HFF-Myc (cell line): ENCODE measurements at regions not wholly inside any gene's neighbourhood (a gene's known extent, or its start where the extent isn't known, plus 50 kb on each side); places are given as distances from the start of the nearest gene placed in this dataset.

Experiments
- DNase-seq: peaks from one replicate; pipeline ENCODE4 v3.0.0-alpha.2; 2011; ENCODE audit warnings: low read depth; ENCODE audit errors: extremely low read depth
- H3K4me3 ChIP-seq: replicated peaks from 2 replicates; pipeline ENCODE4 v1.5.1; 2011; ENCODE audit warnings: low read depth, mild to moderate bottlenecking, control low read depth, low read length
- CTCF ChIP-seq: IDR thresholded peaks from 2 replicates; pipeline ENCODE4 v1.5.1; 2012; ENCODE audit warnings: mild to moderate bottlenecking, low read depth, low read length, control low read depth; ENCODE audit errors: missing control alignments

GRCh38 chr21:16357994-16358393, 628.2 kb downstream of the USP25 start:
- TF ChIP-seq CTCF, result no peak

GRCh38 chr21:16358784-16359183, 629.0 kb downstream of the USP25 start:
- no peak for DNase-seq
- TF ChIP-seq CTCF, result no peak
- no peak overlapping the region for H3K4me3 ChIP-seq

More at GRCh38 chr21:16357994-16358393, 628.2 kb downstream of the USP25 start:
- no peak for DNase-seq
- H3K4me3 ChIP-seq, result no peak overlapping the region

GRCh38 chr21:16363100-16363499, 633.3 kb downstream of the USP25 start:
- H3K4me3 ChIP-seq, result no peak overlapping the region
- no peak for TF ChIP-seq CTCF
- no peak for DNase-seq

GRCh38 chr21:16363518-16363917, 633.7 kb downstream of the USP25 start:
- TF ChIP-seq CTCF, result no peak
- DNase-seq, result no peak
- no peak overlapping the region for H3K4me3 ChIP-seq

GRCh38 chr21:16366207-16366606, 636.4 kb downstream of the USP25 start:
- no peak overlapping the region for H3K4me3 ChIP-seq
- DNase-seq, result no peak
- TF ChIP-seq CTCF, result no peak

GRCh38 chr21:16367079-16367478, 637.3 kb downstream of the USP25 start:
- no peak overlapping the region for H3K4me3 ChIP-seq

More at GRCh38 chr21:16367079-16367478, 637.3 kb downstream of the USP25 start:
- no peak for TF ChIP-seq CTCF
- no peak for DNase-seq
